Lower leg skin (tissue), 4 donors: ENCODE measurements at regions not wholly inside any gene's neighbourhood (a gene's known extent, or its start where the extent isn't known, plus 50 kb on each side); places are given as distances from the start of the nearest gene placed in this dataset.

Source experiments
- DNase-seq, 2 donors: peaks; one replicate each; pipeline ENCODE4 v3.0.0-alpha.2; 2019; ENCODE audit warnings: low spot score in 2 of 2
- H3K4me3 ChIP-seq: fragments of 200-600 bp; sonication (generic); 2 replicates; pipeline ENCODE4 v1.5.1; 2017; ENCODE audit warnings: mild to moderate bottlenecking, low read depth; ENCODE audit not compliant: poor library complexity, severe bottlenecking
- POLR2A ChIP-seq, 2 donors: fragments of 450-650 bp; IDR thresholded peaks; one replicate each; pipeline ENCODE4 v1.6.1; 2016 to 2017; ENCODE audit warnings: antibody characterized with exemption in 2 of 2, mild to moderate bottlenecking in 1 of 2, moderate library complexity in 1 of 2
- WGBS, 2 donors: methylation state at CpG; one replicate each; pipeline ENCODE4 v1.1.5; 2018; 5-methylcytosine and 5-hydroxymethylcytosine counted together
- intact Hi-C: fragments of 100-400 bp; cut with DNase I; formaldehyde crosslinking; loops from one replicate; pipeline ENCODE4 v1.15.0; 2023; ENCODE audit warnings: low total_unique reads
- TF ChIP-seq, protein P1 (sequence below), 3 donors: fragments of 450-650 bp; IDR thresholded peaks; one replicate each; pipeline ENCODE4 v1.5.1; 2016; ENCODE audit warnings: antibody characterized with exemption in 3 of 3, mild to moderate bottlenecking in 3 of 3, moderate library complexity in 2 of 3

- intact Hi-C loops: no loop called here
- no peak overlapping the region for H3K4me3 ChIP-seq
- TF ChIP-seq, protein P1, sequence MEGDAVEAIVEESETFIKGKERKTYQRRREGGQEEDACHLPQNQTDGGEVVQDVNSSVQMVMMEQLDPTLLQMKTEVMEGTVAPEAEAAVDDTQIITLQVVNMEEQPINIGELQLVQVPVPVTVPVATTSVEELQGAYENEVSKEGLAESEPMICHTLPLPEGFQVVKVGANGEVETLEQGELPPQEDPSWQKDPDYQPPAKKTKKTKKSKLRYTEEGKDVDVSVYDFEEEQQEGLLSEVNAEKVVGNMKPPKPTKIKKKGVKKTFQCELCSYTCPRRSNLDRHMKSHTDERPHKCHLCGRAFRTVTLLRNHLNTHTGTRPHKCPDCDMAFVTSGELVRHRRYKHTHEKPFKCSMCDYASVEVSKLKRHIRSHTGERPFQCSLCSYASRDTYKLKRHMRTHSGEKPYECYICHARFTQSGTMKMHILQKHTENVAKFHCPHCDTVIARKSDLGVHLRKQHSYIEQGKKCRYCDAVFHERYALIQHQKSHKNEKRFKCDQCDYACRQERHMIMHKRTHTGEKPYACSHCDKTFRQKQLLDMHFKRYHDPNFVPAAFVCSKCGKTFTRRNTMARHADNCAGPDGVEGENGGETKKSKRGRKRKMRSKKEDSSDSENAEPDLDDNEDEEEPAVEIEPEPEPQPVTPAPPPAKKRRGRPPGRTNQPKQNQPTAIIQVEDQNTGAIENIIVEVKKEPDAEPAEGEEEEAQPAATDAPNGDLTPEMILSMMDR (IDR thresholded peaks at IDR 0.05): no peak
- TF ChIP-seq POLR2A (IDR thresholded peaks at IDR 0.05): no peak
- WGBS, 2 donors: 57 to 71% methylated on average over 4 of the region's 4 CpGs
- DNase-seq: no peak
Observed at GRCh38 chr15:101563176-101563796, 73.8 kb upstream of the PCSK6 start.

DNA sequence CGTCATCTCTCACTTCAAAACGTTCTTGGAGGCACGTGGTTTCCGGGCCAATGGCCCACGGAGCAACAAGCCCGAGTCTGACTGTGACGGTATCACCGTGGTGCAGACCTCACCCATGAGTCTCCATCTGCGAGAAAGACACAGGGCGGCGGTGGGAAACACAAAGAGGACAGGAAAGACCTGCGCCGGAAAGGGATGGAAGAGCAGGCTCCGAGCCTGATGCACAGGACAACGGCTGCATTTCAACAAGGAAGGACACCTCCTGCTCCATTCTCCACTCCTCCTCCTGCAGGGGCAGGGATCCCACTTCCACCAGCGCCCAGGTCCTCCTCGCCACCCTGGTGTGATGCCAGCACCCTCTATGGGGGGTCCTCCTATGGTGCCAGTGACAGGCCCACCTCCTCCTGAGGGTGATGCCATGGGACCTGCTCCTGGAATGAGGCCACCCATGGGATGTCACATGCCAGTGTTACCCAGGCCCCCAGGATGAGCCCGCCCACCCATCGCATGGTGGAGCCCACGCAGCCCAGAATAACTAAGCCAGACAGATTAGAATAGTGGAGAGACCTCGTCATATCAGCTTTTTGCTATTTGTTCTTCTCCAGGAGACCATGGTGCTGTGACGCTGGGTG, 73.0 kb upstream of the PCSK6 start:
- H3K4me3 ChIP-seq: no peak overlapping the region
- 85 to 86% methylated on average over 21 to 22 of the region's 22 CpGs for WGBS, 2 donors
- peak in 1 of 2 donors; percentile 49 for DNase-seq
- intact Hi-C loops: no loop called here
- TF ChIP-seq, protein P1 (IDR thresholded peaks at IDR 0.05): no peak
- TF ChIP-seq POLR2A (IDR thresholded peaks at IDR 0.05): no peak

DNA sequence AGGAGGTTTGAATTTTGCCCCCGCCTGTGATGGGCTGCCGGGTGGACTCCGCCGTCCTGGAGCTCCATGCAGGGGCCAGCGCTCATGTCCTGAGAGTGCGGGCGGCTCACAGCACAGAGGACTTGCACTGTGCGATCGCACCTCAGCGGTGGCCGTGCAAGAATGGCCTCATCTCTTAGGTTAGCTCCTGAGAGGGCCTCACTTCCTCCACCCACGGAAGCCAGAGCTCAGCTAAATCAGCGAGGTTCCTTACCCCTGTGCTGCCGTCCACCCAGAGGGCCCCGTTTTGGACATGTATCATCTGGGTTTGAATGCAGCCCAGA, 72.0 kb upstream of the PCSK6 start:
- DNase-seq: peak in 1 of 2 donors; percentile 79
- WGBS, 2 donors: 87 to 88% methylated on average over 15 of the region's 15 CpGs
- TF ChIP-seq POLR2A (IDR thresholded peaks at IDR 0.05): no peak
- TF ChIP-seq, protein P1 (IDR thresholded peaks at IDR 0.05): no peak
- intact Hi-C loops: no loop called here
- H3K4me3 ChIP-seq: no peak overlapping the region

- intact Hi-C loops: no loop called here
- WGBS, 2 donors: 80 to 91% methylated on average over 11 of the region's 11 CpGs
- H3K4me3 ChIP-seq: no peak overlapping the region
- TF ChIP-seq POLR2A (IDR thresholded peaks at IDR 0.05): no peak
- TF ChIP-seq, protein P1 (IDR thresholded peaks at IDR 0.05): no peak
- DNase-seq: peak in 1 of 2 donors; percentile 70
Observed at GRCh38 chr15:101560722-101561583, 71.4 kb upstream of the PCSK6 start.

- DNase-seq: peak in 1 of 2 donors; percentile 72
- H3K4me3 ChIP-seq: no peak overlapping the region
- no peak for TF ChIP-seq POLR2A (IDR thresholded peaks at IDR 0.05)
- TF ChIP-seq, protein P1 (IDR thresholded peaks at IDR 0.05): no peak
- 12 to 15% methylated on average over 6 of the region's 6 CpGs for WGBS, 2 donors
- intact Hi-C loops: no loop called here
Observed at GRCh38 chr15:101559952-101560351, 70.4 kb upstream of the PCSK6 start.
